RWPE1 (cell line): ENCODE measurements at regions not wholly inside any gene's neighbourhood (a gene's known extent, or its start where the extent isn't known, plus 50 kb on each side); places are given as distances from the start of the nearest gene placed in this dataset.

ENCODE experiments used
- CTCF ChIA-PET: fragments of 350-600 bp; sonication (Branson Sonifier 250); formaldehyde crosslinking; extraction: SDS; loops from one replicate; lab custom pipeline; 2021; lab: Yijun Ruan, JAX
- POLR2A ChIA-PET: fragments of 400-600 bp; formaldehyde crosslinking; extraction: SDS; loops from one replicate; lab custom pipeline; 2020; ENCODE audit warnings: antibody characterized with exemption; ENCODE audit not compliant: low non-redundant PET; lab: Yijun Ruan, JAX
- DNase-seq: peaks from one replicate; pipeline ENCODE4 v3.0.0; 2012; ENCODE audit warnings: low spot score
- H3K27ac ChIP-seq: fragments of 450-650 bp; 2 replicates; pipeline ENCODE4 v1.5.1; 2017
- CTCF ChIP-seq: fragments of 450-650 bp; conservative IDR thresholded peaks from 2 replicates; pipeline ENCODE4 v1.5.1; 2017; ENCODE audit warnings: low read depth, mild to moderate bottlenecking

GRCh38 chr4:11134705-11135104 lies 294.0 kb downstream of the HS3ST1 start:
- H3K27ac ChIP-seq, result no peak overlapping the region
- DNase-seq, result no peak
- no peak for TF ChIP-seq CTCF
- POLR2A ChIA-PET, result no interaction called here
- CTCF ChIA-PET, result no interaction called here

- ChIA-PET CTCF (no interaction called here), POLR2A (no interaction called here)
- no peak for DNase-seq
- TF ChIP-seq CTCF, result no peak
- H3K27ac ChIP-seq, result no peak overlapping the region
Observed at GRCh38 chr4:11133868-11134267, 294.8 kb downstream of the HS3ST1 start.

GRCh38 chr4:11132478-11132877 lies 296.2 kb downstream of the HS3ST1 start:
- CTCF ChIA-PET, result no interaction called here

GRCh38 chr4:11131491-11131890 lies 297.2 kb downstream of the HS3ST1 start:
- ChIA-PET POLR2A (no interaction called here), CTCF (no interaction called here)
- no peak overlapping the region for H3K27ac ChIP-seq
- TF ChIP-seq CTCF, result no peak
- no peak for DNase-seq

More at GRCh38 chr4:11132478-11132877, 296.2 kb downstream of the HS3ST1 start:
- no peak for DNase-seq
- TF ChIP-seq CTCF, result no peak
- no peak overlapping the region for H3K27ac ChIP-seq
- POLR2A ChIA-PET, result no interaction called here

GRCh38 chr4:11130195-11130970 lies 298.3 kb downstream of the HS3ST1 start:
- DNase-seq, result peak; percentile 13
- H3K27ac ChIP-seq, result no peak overlapping the region
- CTCF ChIA-PET, result no interaction called here
- POLR2A ChIA-PET, result no interaction called here
- TF ChIP-seq CTCF, result no peak

GRCh38 chr4:11120435-11120834 lies 308.3 kb downstream of the HS3ST1 start:
- POLR2A ChIA-PET, result no interaction called here
- TF ChIP-seq CTCF, result no peak
- CTCF ChIA-PET, result no interaction called here
- DNase-seq, result no peak
- no peak overlapping the region for H3K27ac ChIP-seq
